ENCODE measurements at regions not wholly inside any gene's neighbourhood (a gene's known extent, or its start where the extent isn't known, plus 50 kb on each side); places are given as distances from the start of the nearest gene placed in this dataset.

DNA sequence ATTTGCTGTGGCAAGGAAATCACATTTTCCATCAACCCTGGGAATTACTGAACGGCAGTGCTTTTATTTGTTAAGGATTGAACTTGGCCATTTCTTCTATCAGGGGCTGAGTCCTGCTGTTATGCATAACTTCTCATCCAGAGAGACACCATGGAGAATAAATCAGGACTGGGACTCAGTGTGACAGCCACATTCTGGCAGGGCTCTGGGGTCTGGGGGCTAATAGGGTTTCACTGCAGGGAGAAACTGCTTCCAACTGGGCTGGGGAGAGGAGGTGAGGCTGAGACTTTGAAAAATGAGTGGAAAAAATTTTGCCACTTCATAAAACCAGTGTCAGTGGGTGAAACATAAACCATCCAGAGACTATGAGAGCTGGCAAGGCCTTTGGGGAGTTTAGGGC, 95.7 kb upstream of the ALDH1B1 start:
- H3K4me3 Mint-ChIP-seq (ENCODE audit: unreplicated experiment) = no peak overlapping the region
- no peak for DNase-seq (ENCODE audit: unreplicated experiment)
- CTCF ChIA-PET = interaction anchor here (0.7 to 0.9 kb wide), 2 partner anchors 9 to 15 kb away, joined by 3 read pairs; no protein-coding TSS in a partner anchor
- no peaks in the 10 kb centered on the region for H3K4me1 Mint-ChIP-seq (ENCODE audit: insufficient read depth, unreplicated experiment)
- no peaks in the 10 kb centered on the region for H3K9me3 Mint-ChIP-seq (ENCODE audit: unreplicated experiment)
- POLR2A ChIA-PET = no interaction called here
- TF ChIP-seq, protein P1, sequence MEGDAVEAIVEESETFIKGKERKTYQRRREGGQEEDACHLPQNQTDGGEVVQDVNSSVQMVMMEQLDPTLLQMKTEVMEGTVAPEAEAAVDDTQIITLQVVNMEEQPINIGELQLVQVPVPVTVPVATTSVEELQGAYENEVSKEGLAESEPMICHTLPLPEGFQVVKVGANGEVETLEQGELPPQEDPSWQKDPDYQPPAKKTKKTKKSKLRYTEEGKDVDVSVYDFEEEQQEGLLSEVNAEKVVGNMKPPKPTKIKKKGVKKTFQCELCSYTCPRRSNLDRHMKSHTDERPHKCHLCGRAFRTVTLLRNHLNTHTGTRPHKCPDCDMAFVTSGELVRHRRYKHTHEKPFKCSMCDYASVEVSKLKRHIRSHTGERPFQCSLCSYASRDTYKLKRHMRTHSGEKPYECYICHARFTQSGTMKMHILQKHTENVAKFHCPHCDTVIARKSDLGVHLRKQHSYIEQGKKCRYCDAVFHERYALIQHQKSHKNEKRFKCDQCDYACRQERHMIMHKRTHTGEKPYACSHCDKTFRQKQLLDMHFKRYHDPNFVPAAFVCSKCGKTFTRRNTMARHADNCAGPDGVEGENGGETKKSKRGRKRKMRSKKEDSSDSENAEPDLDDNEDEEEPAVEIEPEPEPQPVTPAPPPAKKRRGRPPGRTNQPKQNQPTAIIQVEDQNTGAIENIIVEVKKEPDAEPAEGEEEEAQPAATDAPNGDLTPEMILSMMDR (IDR thresholded peaks at IDR 0.05; ENCODE audit: unreplicated experiment) = no peak
- H3K36me3 Mint-ChIP-seq (ENCODE audit: insufficient read depth, unreplicated experiment) = no peaks in the 10 kb centered on the region
- no TSS peak for BruUV-seq (replicated peaks)
- H3K27me3 Mint-ChIP-seq (ENCODE audit: insufficient read depth, unreplicated experiment) = no peaks in the 10 kb centered on the region
- no peak overlapping the region for H3K27ac Mint-ChIP-seq (ENCODE audit: low read depth, unreplicated experiment)
- intact Hi-C loops (cut with micrococcal nuclease) = no loop called here

DNA sequence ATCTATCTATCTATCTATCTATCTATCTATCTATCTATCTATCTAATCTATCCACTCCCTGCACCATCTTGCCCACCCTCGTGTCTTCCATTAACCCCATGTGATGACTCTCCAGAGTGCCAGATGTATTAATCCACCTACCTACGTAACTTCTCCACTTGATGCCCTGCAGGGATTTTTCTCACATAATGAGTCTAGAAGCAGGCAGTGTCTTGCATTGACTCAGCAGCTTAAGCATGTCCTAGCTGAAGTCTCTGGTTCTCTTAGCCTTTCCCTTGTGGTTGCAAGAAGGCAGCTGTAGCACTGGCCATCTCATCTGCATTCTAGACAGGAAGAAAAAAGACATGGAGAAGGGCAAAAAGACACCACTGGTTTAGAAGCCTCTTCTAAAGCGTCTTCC, 96.7 kb upstream of the ALDH1B1 start:
- Mint-ChIP-seq H3K27ac (ENCODE audit: low read depth, unreplicated experiment) (no peak overlapping the region), H3K27me3 (ENCODE audit: insufficient read depth, unreplicated experiment) (no peaks in the 10 kb centered on the region), H3K36me3 (ENCODE audit: insufficient read depth, unreplicated experiment) (no peaks in the 10 kb centered on the region), H3K4me1 (ENCODE audit: insufficient read depth, unreplicated experiment) (no peaks in the 10 kb centered on the region), H3K4me3 (ENCODE audit: unreplicated experiment) (no peak overlapping the region), H3K9me3 (ENCODE audit: unreplicated experiment) (no peaks in the 10 kb centered on the region)
- ChIA-PET CTCF (interaction anchor here (0.9 kb wide), 1 partner anchor 10 kb away, joined by 3 read pairs; no protein-coding TSS in a partner anchor), POLR2A (no interaction called here)
- intact Hi-C loops (cut with micrococcal nuclease) = no loop called here
- DNase-seq (ENCODE audit: unreplicated experiment) = peak; percentile 13
- TF ChIP-seq, protein P1 (IDR thresholded peaks at IDR 0.05; ENCODE audit: unreplicated experiment) = no peak
- no TSS peak for BruUV-seq (replicated peaks)

- CTCF ChIA-PET = interaction anchor here (0.5 to 0.6 kb wide), 2 partner anchors 205 to 379 kb away, joined by 3 read pairs; no protein-coding TSS in a partner anchor
- intact Hi-C loops (cut with micrococcal nuclease) = no loop called here
- H3K4me1 Mint-ChIP-seq (ENCODE audit: insufficient read depth, unreplicated experiment) = no peaks in the 10 kb centered on the region
- no peaks in the 10 kb centered on the region for H3K9me3 Mint-ChIP-seq (ENCODE audit: unreplicated experiment)
- POLR2A ChIA-PET = no interaction called here
- no peaks in the 10 kb centered on the region for H3K36me3 Mint-ChIP-seq (ENCODE audit: insufficient read depth, unreplicated experiment)
- H3K27ac Mint-ChIP-seq (ENCODE audit: low read depth, unreplicated experiment) = no peak overlapping the region
- no peaks in the 10 kb centered on the region for H3K27me3 Mint-ChIP-seq (ENCODE audit: insufficient read depth, unreplicated experiment)
- no peak for DNase-seq (ENCODE audit: unreplicated experiment)
- TF ChIP-seq, protein P1 (IDR thresholded peaks at IDR 0.05; ENCODE audit: unreplicated experiment) = no peak
- no peak overlapping the region for H3K4me3 Mint-ChIP-seq (ENCODE audit: unreplicated experiment)
- BruUV-seq (replicated peaks) = no TSS peak
Measured at GRCh38 chr9:38294220-38294960, 98.1 kb upstream of the ALDH1B1 start.

- H3K9me3 Mint-ChIP-seq (ENCODE audit: unreplicated experiment) = no peaks in the 10 kb centered on the region
- TF ChIP-seq, protein P1 (IDR thresholded peaks at IDR 0.05; ENCODE audit: unreplicated experiment) = no peak
- H3K36me3 Mint-ChIP-seq (ENCODE audit: insufficient read depth, unreplicated experiment) = no peaks in the 10 kb centered on the region
- H3K4me1 Mint-ChIP-seq (ENCODE audit: insufficient read depth, unreplicated experiment) = no peaks in the 10 kb centered on the region
- intact Hi-C loops (cut with micrococcal nuclease) = no loop called here
- ChIA-PET CTCF (no interaction called here), POLR2A (no interaction called here)
- peaks cover 2% of the 10 kb centered on the region for H3K27me3 Mint-ChIP-seq (ENCODE audit: insufficient read depth, unreplicated experiment)
- BruUV-seq (replicated peaks) = no TSS peak
- H3K27ac Mint-ChIP-seq (ENCODE audit: low read depth, unreplicated experiment) = no peak overlapping the region
- no peak for DNase-seq (ENCODE audit: unreplicated experiment)
- no peak overlapping the region for H3K4me3 Mint-ChIP-seq (ENCODE audit: unreplicated experiment)
Measured at GRCh38 chr9:38293022-38293421, 99.5 kb upstream of the ALDH1B1 start.
